ENCODE measurements at regions not wholly inside any gene's neighbourhood (a gene's known extent, or its start where the extent isn't known, plus 50 kb on each side); places are given as distances from the start of the nearest gene placed in this dataset.
"Not testable (repeated sequence)": the region's sequence is repeated elsewhere in the genome, so short reads cannot be mapped to it uniquely, and the experiment has no call there.

- no peak for DNase-seq
Observed at GRCh38 chr3:127412578-127413317, 124.9 kb upstream of the PRR20G start.

- not testable (repeated sequence) for DNase-seq
Observed at GRCh38 chr3:127411875-127412274, 124.0 kb upstream of the PRR20G start.

- DNase-seq, result peak; percentile 18
Observed at GRCh38 chr3:127411083-127411727, 123.4 kb upstream of the PRR20G start.

- no peak for DNase-seq
Observed at GRCh38 chr3:127410678-127411077, 122.8 kb upstream of the PRR20G start.

GRCh38 chr3:127410137-127410488, 122.3 kb upstream of the PRR20G start:
- no peak for DNase-seq

- DNase-seq, result no peak
Observed at GRCh38 chr3:127409421-127410136, 121.7 kb upstream of the PRR20G start.

GRCh38 chr3:127408684-127409420, 121.0 kb upstream of the PRR20G start:
- no peak for DNase-seq

- DNase-seq, result no peak
Observed at GRCh38 chr3:127408022-127408683, 120.3 kb upstream of the PRR20G start.

- no peak for DNase-seq
Observed at GRCh38 chr3:127407026-127407939, 119.4 kb upstream of the PRR20G start.

GRCh38 chr3:127406309-127407025, 118.6 kb upstream of the PRR20G start:
- DNase-seq, result no peak

- no peak for DNase-seq
Observed at GRCh38 chr3:127405791-127406190, 117.9 kb upstream of the PRR20G start.

- DNase-seq, result no peak
Observed at GRCh38 chr3:127405010-127405598, 117.3 kb upstream of the PRR20G start.

GRCh38 chr3:127404221-127405009, 116.6 kb upstream of the PRR20G start:
- no peak for DNase-seq

- DNase-seq, result no peak
Observed at GRCh38 chr3:127403795-127404194, 115.9 kb upstream of the PRR20G start.

- no peak for DNase-seq
Observed at GRCh38 chr3:127399154-127399553, 111.3 kb upstream of the PRR20G start.

- DNase-seq, result no peak
Observed at GRCh38 chr3:127396473-127396872, 108.6 kb upstream of the PRR20G start.

- DNase-seq, result no peak
Observed at GRCh38 chr3:127395663-127396355, 108.0 kb upstream of the PRR20G start.

- no peak for DNase-seq
Observed at GRCh38 chr3:127394984-127395662, 107.3 kb upstream of the PRR20G start.
